Astrocyte (in vitro differentiated cells and primary cell): ENCODE measurements at regions not wholly inside any gene's neighbourhood (a gene's known extent, or its start where the extent isn't known, plus 50 kb on each side); places are given as distances from the start of the nearest gene placed in this dataset.

Experiments
- DNase-seq: peaks from one replicate; pipeline ENCODE4 v3.0.0-alpha.2; 2010; ENCODE audit warnings: low read depth
- FAIRE-seq: peaks from 2 replicates; lab custom pipeline; 2011; peaks lifted over from hg19 to GRCh38; lab: Jason Lieb, UNC
- H2AFZ ChIP-seq: 2 replicates; pipeline ENCODE4 v1.6.0; 2012; ENCODE audit warnings: low read depth, low read length, inconsistent platforms
- H3K27ac ChIP-seq: 2 replicates; pipeline ENCODE4 v1.5.1; 2011; ENCODE audit warnings: low read depth, low read length, inconsistent platforms
- H3K27me3 ChIP-seq: 2 replicates; pipeline ENCODE4 v1.6.0; 2011; ENCODE audit warnings: low read length, inconsistent platforms; ENCODE audit not compliant: insufficient read depth
- H3K36me3 ChIP-seq: 2 replicates; pipeline ENCODE4 v1.5.1; 2011; ENCODE audit warnings: low read length, inconsistent platforms; ENCODE audit not compliant: insufficient read depth
- H3K4me1 ChIP-seq: 2 replicates; pipeline ENCODE4 v1.5.1; 2011; ENCODE audit warnings: low read length, inconsistent platforms; ENCODE audit not compliant: insufficient read depth
- H3K4me2 ChIP-seq: 2 replicates; pipeline ENCODE4 v1.6.0; 2012; ENCODE audit warnings: low read length, inconsistent platforms
- H3K4me3 ChIP-seq: 2 replicates; pipeline ENCODE4 v1.5.1; 2011; ENCODE audit warnings: low read depth, mild to moderate bottlenecking, low read length, inconsistent platforms; ENCODE audit not compliant: insufficient read depth
- H3K79me2 ChIP-seq: 2 replicates; pipeline ENCODE4 v1.6.0; 2012; ENCODE audit warnings: mild to moderate bottlenecking, low read length, inconsistent platforms; ENCODE audit not compliant: insufficient read depth
- H3K9ac ChIP-seq: 2 replicates; pipeline ENCODE4 v1.6.0; 2012; ENCODE audit warnings: mild to moderate bottlenecking, low read length, inconsistent platforms
- H3K9me3 ChIP-seq: 2 replicates; pipeline ENCODE4 v1.5.1; 2012; ENCODE audit warnings: low read depth, mild to moderate bottlenecking, low read length, inconsistent platforms; ENCODE audit not compliant: insufficient read depth
- H4K20me1 ChIP-seq: 2 replicates; pipeline ENCODE4 v1.6.0; 2012; ENCODE audit warnings: low read length, inconsistent platforms; ENCODE audit not compliant: insufficient read depth
- H3K27ac Mint-ChIP-seq: one replicate; pipeline ENCODE4 v1.8.0; 2021; ENCODE audit warnings: mild to moderate bottlenecking, mixed read lengths; ENCODE audit not compliant: unreplicated experiment
- H3K27me3 Mint-ChIP-seq: one replicate; pipeline ENCODE4 v1.8.0; 2021; ENCODE audit warnings: low read depth, mixed read lengths; ENCODE audit not compliant: unreplicated experiment
- H3K36me3 Mint-ChIP-seq: one replicate; pipeline ENCODE4 v1.8.0; 2021; ENCODE audit warnings: low read depth, mixed read lengths; ENCODE audit not compliant: unreplicated experiment
- H3K4me1 Mint-ChIP-seq: one replicate; pipeline ENCODE4 v1.8.0; 2021; ENCODE audit warnings: low read depth, mixed read lengths; ENCODE audit not compliant: unreplicated experiment
- H3K4me3 Mint-ChIP-seq: one replicate; pipeline ENCODE4 v1.8.0; 2021; ENCODE audit warnings: mild to moderate bottlenecking, moderate library complexity, mixed read lengths; ENCODE audit not compliant: unreplicated experiment
- H3K9me3 Mint-ChIP-seq: one replicate; pipeline ENCODE4 v1.8.0; 2021; ENCODE audit warnings: mild to moderate bottlenecking, mixed read lengths; ENCODE audit not compliant: unreplicated experiment
- CTCF ChIP-seq: IDR thresholded peaks from 2 replicates; pipeline ENCODE4 v1.5.1; 2011; ENCODE audit warnings: low read depth, mild to moderate bottlenecking, inconsistent platforms, low read length, moderate library complexity; ENCODE audit not compliant: insufficient read depth
- EZH2 ChIP-seq: IDR thresholded peaks from 2 replicates; pipeline ENCODE4 v1.6.1; 2012; ENCODE audit warnings: mild to moderate bottlenecking, low read length, inconsistent platforms; ENCODE audit not compliant: insufficient read depth

- Histone ChIP-seq H3K79me2 (no peaks in the 10 kb centered on the region), H3K4me3 (no peak overlapping the region), H4K20me1 (no peaks in the 10 kb centered on the region), H3K4me1 (no peaks in the 10 kb centered on the region), H2AFZ (no peak overlapping the region), H3K27ac (no peak overlapping the region), H3K27me3 (no peaks in the 10 kb centered on the region), H3K9ac (no peak overlapping the region), H3K9me3 (no peaks in the 10 kb centered on the region), H3K4me2 (no peak overlapping the region), H3K36me3 (no peaks in the 10 kb centered on the region)
- Mint-ChIP-seq H3K4me1 (peaks cover 2% of the 10 kb centered on the region), H3K4me3 (no peak overlapping the region), H3K27ac (no peak overlapping the region), H3K27me3 (peaks cover 3% of the 10 kb centered on the region), H3K36me3 (no peaks in the 10 kb centered on the region), H3K9me3 (no peaks in the 10 kb centered on the region)
- FAIRE-seq (no peak), DNase-seq (peak; percentile 3)
- TF ChIP-seq CTCF = no peak
- TF ChIP-seq EZH2 = no peak
Measured at GRCh38 chr1:60908159-60908558, 174.2 kb upstream of the NFIA start.

GRCh38 chr1:60906526-60906925 lies 175.8 kb upstream of the NFIA start:
- Histone ChIP-seq H3K4me1 (no peaks in the 10 kb centered on the region), H4K20me1 (no peaks in the 10 kb centered on the region), H3K9me3 (no peaks in the 10 kb centered on the region), H3K36me3 (no peaks in the 10 kb centered on the region), H3K27ac (no peak overlapping the region), H2AFZ (no peak overlapping the region), H3K9ac (no peak overlapping the region), H3K4me3 (no peak overlapping the region), H3K4me2 (no peak overlapping the region), H3K79me2 (no peaks in the 10 kb centered on the region), H3K27me3 (no peaks in the 10 kb centered on the region)
- Mint-ChIP-seq H3K4me1 (peaks cover 2% of the 10 kb centered on the region), H3K4me3 (no peak overlapping the region), H3K9me3 (no peaks in the 10 kb centered on the region), H3K36me3 (no peaks in the 10 kb centered on the region), H3K27me3 (peaks cover 3% of the 10 kb centered on the region), H3K27ac (no peak overlapping the region)
- TF ChIP-seq EZH2 (no peak), CTCF (no peak)
- no peak for DNase-seq
- no peak for FAIRE-seq

- H3K27ac ChIP-seq = no peak overlapping the region
- no peaks in the 10 kb centered on the region for H3K9me3 Mint-ChIP-seq
- H3K27ac Mint-ChIP-seq = no peak overlapping the region
- FAIRE-seq (no peak), DNase-seq (no peak)
- TF ChIP-seq CTCF (no peak), EZH2 (no peak)
- no peak overlapping the region for H3K4me3 ChIP-seq
- no peak overlapping the region for H3K4me2 ChIP-seq
- H3K27me3 Mint-ChIP-seq = peaks cover 3% of the 10 kb centered on the region
- no peak overlapping the region for H2AFZ ChIP-seq
- H3K79me2 ChIP-seq = no peaks in the 10 kb centered on the region
- no peaks in the 10 kb centered on the region for H3K36me3 Mint-ChIP-seq
- no peak overlapping the region for H3K9ac ChIP-seq
- no peaks in the 10 kb centered on the region for H3K9me3 ChIP-seq
- peaks cover 2% of the 10 kb centered on the region for H3K4me1 Mint-ChIP-seq
- no peaks in the 10 kb centered on the region for H3K4me1 ChIP-seq
- no peaks in the 10 kb centered on the region for H3K27me3 ChIP-seq
- no peaks in the 10 kb centered on the region for H4K20me1 ChIP-seq
- no peaks in the 10 kb centered on the region for H3K36me3 ChIP-seq
- no peak overlapping the region for H3K4me3 Mint-ChIP-seq
Measured at GRCh38 chr1:60906039-60906438, 176.3 kb upstream of the NFIA start.
